Epithelial cell of esophagus (primary cell): ENCODE measurements at regions not wholly inside any gene's neighbourhood (a gene's known extent, or its start where the extent isn't known, plus 50 kb on each side); places are given as distances from the start of the nearest gene placed in this dataset.

Experiments used
- DNase-seq: peaks from one replicate; pipeline ENCODE4 v3.0.0; 2010; ENCODE audit warnings: low read depth
- H3K4me3 ChIP-seq: 2 replicates; pipeline ENCODE4 v1.5.1; 2011; ENCODE audit warnings: mild to moderate bottlenecking, low read length, control low read depth
- TF ChIP-seq, protein P1 (sequence below): IDR thresholded peaks from 2 replicates; pipeline ENCODE4 v1.5.1; 2011; ENCODE audit warnings: low read depth, mild to moderate bottlenecking, low read length, control low read depth, inconsistent platforms; ENCODE audit not compliant: insufficient read depth; ENCODE audit errors: missing control alignments

DNA sequence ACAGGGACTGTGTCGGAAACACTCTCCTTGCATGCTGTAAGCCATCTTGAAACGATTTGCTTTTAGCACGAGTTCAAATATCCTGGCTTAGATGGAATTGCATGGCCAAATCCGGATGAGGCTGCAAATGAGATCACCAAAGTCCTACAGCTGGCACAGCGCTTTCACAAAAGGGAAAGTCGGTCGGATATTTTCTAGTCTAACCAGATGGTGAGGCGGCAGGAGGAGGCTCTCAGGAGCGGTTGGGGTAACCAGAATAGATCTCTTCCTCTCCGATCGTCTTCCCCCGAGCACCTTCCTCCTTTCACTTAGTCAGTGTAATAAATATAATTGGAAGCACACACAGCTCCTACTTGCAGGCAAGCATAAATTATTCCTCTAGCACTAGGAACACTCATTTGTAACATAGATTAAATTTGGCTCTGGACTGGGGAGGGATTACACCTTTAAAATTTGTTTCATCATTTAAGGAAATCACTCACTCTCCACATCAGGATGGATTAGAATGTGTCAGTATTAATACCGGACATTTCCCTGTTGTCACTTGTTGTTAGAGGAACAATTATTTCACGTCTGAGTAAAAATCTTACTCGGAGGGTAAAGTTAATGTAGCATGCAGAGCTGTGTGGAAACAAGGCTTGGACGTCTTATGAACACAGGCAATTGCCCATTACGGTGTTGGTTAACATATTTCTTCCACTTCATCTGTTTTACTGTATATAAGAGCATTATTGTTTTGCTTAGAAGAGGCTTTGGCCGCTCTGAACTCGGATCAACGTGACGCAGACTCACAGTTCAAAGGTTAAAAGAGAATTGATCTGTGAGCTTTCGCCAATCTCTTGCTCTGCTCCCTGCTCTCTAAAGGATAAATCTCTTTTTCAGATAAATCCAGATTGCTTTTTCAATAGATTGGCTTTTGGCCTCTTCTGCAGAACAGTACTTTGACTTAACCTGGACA lies 857.9 kb downstream of the TYW1 start:
- TF ChIP-seq, protein P1, sequence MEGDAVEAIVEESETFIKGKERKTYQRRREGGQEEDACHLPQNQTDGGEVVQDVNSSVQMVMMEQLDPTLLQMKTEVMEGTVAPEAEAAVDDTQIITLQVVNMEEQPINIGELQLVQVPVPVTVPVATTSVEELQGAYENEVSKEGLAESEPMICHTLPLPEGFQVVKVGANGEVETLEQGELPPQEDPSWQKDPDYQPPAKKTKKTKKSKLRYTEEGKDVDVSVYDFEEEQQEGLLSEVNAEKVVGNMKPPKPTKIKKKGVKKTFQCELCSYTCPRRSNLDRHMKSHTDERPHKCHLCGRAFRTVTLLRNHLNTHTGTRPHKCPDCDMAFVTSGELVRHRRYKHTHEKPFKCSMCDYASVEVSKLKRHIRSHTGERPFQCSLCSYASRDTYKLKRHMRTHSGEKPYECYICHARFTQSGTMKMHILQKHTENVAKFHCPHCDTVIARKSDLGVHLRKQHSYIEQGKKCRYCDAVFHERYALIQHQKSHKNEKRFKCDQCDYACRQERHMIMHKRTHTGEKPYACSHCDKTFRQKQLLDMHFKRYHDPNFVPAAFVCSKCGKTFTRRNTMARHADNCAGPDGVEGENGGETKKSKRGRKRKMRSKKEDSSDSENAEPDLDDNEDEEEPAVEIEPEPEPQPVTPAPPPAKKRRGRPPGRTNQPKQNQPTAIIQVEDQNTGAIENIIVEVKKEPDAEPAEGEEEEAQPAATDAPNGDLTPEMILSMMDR: no peak
- no peak for DNase-seq
- no peak overlapping the region for H3K4me3 ChIP-seq

DNA sequence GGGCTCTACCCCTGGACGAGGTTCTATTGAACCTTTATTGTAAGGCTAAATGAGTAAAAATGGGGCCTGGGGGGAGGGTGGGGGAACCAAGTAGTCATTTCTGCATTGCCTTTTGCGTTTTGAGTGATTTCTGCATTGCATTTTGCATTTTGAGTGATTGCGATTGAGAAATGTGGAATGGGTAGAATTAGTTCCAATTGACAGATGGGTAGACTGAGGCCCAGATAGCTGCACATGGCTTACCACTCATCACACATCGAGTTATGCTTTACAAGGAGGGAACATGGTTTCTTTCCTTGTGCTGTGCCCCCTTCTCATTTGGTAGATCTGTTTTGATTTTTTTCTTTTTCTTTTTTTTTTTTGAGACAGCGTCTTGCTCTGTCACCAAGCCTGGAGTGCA lies 858.7 kb downstream of the TYW1 start:
- DNase-seq: no peak
- H3K4me3 ChIP-seq: no peak overlapping the region
- TF ChIP-seq, protein P1: no peak

DNA sequence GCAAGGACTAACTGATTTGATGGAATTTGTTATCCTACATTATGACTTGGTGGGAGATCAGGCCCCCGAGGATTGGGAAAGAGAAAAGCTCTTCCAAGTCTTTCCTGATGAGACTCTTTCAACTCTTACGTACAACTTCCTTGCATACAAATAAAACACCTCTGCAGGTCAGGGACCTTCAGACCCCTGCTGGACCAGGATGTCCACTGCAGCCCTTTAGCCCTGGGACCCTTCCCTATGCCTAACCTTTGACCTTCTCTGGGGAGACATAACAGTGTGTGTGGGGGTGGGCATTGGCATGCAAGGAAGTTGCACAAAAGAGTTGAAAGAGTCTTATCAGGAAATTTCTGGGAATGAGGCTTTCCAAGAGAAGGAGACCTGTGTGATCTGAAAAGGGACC lies 859.4 kb downstream of the TYW1 start:
- no peak for DNase-seq
- no peak overlapping the region for H3K4me3 ChIP-seq
- TF ChIP-seq, protein P1: no peak

DNA sequence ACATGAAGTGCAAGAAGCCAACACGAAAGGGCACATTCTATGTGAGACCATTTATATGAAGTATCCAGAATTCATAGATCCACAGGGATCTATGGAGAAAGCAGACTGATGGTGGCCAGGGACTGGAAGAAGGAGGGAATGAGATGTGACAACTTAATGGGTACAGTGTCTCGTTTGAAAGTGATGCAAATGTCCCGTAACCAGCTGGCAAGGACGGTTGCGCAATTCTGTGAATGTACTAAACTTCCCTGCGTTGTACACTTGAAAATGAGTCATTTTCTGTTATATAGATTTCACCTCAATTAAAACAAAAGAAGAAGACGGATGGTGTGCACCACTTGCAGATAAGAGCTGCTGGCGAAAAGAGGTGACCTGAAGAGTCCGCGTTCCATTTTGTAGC lies 861.1 kb downstream of the TYW1 start:
- no peak overlapping the region for H3K4me3 ChIP-seq
- DNase-seq: no peak
- TF ChIP-seq, protein P1: no peak

DNA sequence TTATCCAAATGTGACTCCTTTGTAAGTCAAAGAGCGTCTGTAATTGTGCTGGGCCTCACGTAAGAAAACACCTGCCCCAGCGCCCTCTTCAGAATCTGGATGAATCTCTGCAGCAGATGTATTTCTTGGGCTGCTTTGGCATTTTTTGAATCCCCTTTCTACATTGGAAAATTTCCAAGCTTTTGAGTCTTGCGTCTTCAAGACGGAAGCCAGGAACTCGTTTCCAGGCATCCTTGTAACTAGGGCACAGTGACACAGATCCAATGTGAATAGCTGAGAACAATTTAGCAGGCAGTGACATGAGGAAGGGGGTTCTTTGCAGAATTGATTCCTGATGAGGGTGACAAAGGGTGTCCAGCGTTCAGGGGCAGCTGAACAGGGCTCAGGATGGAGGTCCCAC lies 862.3 kb downstream of the TYW1 start:
- no peak for DNase-seq
- TF ChIP-seq, protein P1: no peak
- no peak overlapping the region for H3K4me3 ChIP-seq

DNA sequence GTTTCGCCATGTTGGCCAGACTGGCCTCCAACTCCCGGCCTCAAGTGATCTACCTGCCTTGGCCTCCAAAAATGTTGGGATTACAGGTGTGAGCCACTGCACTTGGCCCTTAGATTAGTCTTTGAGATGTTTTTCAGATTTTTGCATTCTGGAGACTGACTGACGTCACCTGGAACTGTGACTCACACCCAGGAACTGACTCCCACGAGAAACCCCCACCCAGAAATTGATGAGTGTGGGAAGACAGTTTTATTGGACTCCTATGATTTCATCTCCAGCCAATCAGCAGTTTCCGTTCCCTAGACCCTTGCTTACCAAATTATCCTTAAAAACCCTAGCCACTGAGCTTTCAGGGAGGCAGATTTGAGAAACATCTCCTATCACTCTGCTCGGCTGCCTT lies 867.3 kb downstream of the TYW1 start:
- no peak for DNase-seq
- TF ChIP-seq, protein P1: no peak
- H3K4me3 ChIP-seq: no peak overlapping the region

DNA sequence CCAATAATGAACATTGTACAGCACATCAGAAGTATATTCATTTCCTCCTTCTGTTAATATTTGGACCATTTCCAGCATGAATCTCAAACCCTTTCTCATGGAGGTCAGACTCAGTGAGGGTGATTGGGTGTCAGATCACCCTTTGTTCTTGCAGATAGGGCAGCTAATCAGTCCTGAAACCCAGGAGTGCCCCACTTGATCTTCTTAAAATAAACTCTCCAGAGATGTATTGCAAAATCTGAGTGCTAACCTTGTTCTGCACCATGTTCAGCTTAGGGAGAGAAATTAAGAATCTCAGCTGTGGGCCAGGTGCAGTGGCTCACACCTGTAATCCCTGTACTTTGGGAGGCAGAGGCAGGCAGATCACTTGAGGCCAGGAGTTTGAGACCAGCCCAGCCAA lies 869.4 kb downstream of the TYW1 start:
- no peak for DNase-seq
- TF ChIP-seq, protein P1: no peak
- H3K4me3 ChIP-seq: no peak overlapping the region
